Osteocyte (in vitro differentiated cells): ENCODE measurements at regions not wholly inside any gene's neighbourhood (a gene's known extent, or its start where the extent isn't known, plus 50 kb on each side); places are given as distances from the start of the nearest gene placed in this dataset.

Experiments
- DNase-seq: peaks from one replicate; pipeline ENCODE4 v3.0.0; 2021; ENCODE audit warnings: mixed read lengths; ENCODE audit not compliant: unreplicated experiment; ENCODE audit errors: extremely low spot score
- H3K27ac Mint-ChIP-seq: one replicate; pipeline ENCODE4 v1.8.0; 2021; ENCODE audit warnings: mild to moderate bottlenecking, mixed read lengths; ENCODE audit not compliant: unreplicated experiment
- H3K27me3 Mint-ChIP-seq: one replicate; pipeline ENCODE4 v1.8.0; 2021; ENCODE audit warnings: mixed read lengths; ENCODE audit not compliant: unreplicated experiment
- H3K36me3 Mint-ChIP-seq: one replicate; pipeline ENCODE4 v1.8.0; 2021; ENCODE audit warnings: mixed read lengths; ENCODE audit not compliant: unreplicated experiment
- H3K4me1 Mint-ChIP-seq: one replicate; pipeline ENCODE4 v1.8.0; 2021; ENCODE audit warnings: mixed read lengths; ENCODE audit not compliant: unreplicated experiment
- H3K4me3 Mint-ChIP-seq: one replicate; pipeline ENCODE4 v1.8.0; 2021; ENCODE audit warnings: mild to moderate bottlenecking, moderate library complexity, mixed read lengths; ENCODE audit not compliant: unreplicated experiment
- H3K9me3 Mint-ChIP-seq: one replicate; pipeline ENCODE4 v1.8.0; 2021; ENCODE audit warnings: mixed read lengths; ENCODE audit not compliant: unreplicated experiment
- TF ChIP-seq, protein P1 (sequence below): fragments of 200-600 bp; sonication (generic); IDR thresholded peaks from 2 replicates; pipeline ENCODE4 v1.5.0; 2021; ENCODE audit warnings: antibody characterized with exemption, mild to moderate bottlenecking, moderate library complexity

- TF ChIP-seq, protein P1, sequence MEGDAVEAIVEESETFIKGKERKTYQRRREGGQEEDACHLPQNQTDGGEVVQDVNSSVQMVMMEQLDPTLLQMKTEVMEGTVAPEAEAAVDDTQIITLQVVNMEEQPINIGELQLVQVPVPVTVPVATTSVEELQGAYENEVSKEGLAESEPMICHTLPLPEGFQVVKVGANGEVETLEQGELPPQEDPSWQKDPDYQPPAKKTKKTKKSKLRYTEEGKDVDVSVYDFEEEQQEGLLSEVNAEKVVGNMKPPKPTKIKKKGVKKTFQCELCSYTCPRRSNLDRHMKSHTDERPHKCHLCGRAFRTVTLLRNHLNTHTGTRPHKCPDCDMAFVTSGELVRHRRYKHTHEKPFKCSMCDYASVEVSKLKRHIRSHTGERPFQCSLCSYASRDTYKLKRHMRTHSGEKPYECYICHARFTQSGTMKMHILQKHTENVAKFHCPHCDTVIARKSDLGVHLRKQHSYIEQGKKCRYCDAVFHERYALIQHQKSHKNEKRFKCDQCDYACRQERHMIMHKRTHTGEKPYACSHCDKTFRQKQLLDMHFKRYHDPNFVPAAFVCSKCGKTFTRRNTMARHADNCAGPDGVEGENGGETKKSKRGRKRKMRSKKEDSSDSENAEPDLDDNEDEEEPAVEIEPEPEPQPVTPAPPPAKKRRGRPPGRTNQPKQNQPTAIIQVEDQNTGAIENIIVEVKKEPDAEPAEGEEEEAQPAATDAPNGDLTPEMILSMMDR, result no peak
- no peaks in the 10 kb centered on the region for H3K36me3 Mint-ChIP-seq
- H3K27me3 Mint-ChIP-seq, result no peaks in the 10 kb centered on the region
- H3K4me3 Mint-ChIP-seq, result no peak overlapping the region
- no peak for DNase-seq
- H3K4me1 Mint-ChIP-seq, result peaks cover 7% of the 10 kb centered on the region
- H3K27ac Mint-ChIP-seq, result no peak overlapping the region
- no peaks in the 10 kb centered on the region for H3K9me3 Mint-ChIP-seq
Measured at GRCh38 chr3:117084277-117084676, 374.7 kb downstream of the TUSC7 start.

DNA sequence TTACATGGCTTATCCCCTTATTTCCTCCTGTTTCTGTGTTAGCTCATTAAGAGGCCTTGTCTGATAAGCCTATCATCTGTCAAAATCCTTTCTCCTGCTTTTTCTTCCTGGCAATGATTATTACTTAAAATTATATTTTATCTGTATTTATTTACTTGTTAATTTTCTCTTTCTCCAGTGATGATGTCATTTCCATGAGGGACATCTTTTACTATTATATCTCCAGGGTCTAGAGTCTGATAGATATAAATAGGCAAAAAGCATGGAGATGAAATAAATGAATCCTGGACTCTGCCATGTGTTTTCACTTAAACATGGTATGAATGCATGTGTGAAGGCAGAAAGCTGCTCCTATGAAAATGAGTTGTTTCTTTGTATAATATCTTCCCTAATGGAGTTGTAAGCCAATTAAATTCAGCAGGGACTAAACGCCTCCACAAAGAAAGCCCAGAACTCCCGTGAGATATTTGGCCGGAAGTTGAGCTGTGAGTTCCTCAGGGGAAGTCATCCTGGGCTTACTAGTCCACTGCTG lies 375.2 kb downstream of the TUSC7 start:
- TF ChIP-seq, protein P1, result no peak

GRCh38 chr3:117091676-117092075 lies 382.1 kb downstream of the TUSC7 start:
- Mint-ChIP-seq H3K27me3 (no peaks in the 10 kb centered on the region), H3K9me3 (peaks cover 3% of the 10 kb centered on the region), H3K4me3 (no peak overlapping the region), H3K4me1 (no peaks in the 10 kb centered on the region), H3K27ac (no peak overlapping the region), H3K36me3 (no peaks in the 10 kb centered on the region)
- DNase-seq, result no peak
- TF ChIP-seq, protein P1, result no peak

More for the DNA sequence above, 375.2 kb downstream of the TUSC7 start:
- Mint-ChIP-seq H3K36me3 (no peaks in the 10 kb centered on the region), H3K4me1 (peaks cover 7% of the 10 kb centered on the region), H3K4me3 (no peak overlapping the region), H3K9me3 (peaks cover 3% of the 10 kb centered on the region), H3K27me3 (no peaks in the 10 kb centered on the region), H3K27ac (no peak overlapping the region)
- no peak for DNase-seq

DNA sequence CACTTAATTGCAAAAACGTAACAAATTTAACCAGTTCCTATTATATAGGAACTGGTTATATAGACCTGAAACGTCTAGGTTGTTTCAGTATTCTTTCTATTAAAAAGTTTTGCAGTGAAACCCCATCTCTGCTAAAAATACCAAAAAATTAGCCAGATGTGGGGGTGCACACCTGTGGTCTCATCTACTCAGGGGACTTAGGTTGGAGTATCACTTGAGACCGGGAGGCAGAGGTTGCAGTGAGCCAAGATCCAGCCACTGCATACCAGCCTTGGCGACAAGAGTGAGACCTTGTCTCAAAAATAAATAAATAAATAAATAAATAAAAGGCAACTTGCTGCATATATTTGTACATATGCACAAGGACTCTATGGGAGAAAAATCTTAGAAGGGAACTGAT lies 387.0 kb downstream of the TUSC7 start:
- H3K27ac Mint-ChIP-seq, result no peak overlapping the region
- no peak overlapping the region for H3K4me3 Mint-ChIP-seq
- TF ChIP-seq, protein P1, result no peak
- no peak for DNase-seq
- H3K27me3 Mint-ChIP-seq, result no peaks in the 10 kb centered on the region
- no peaks in the 10 kb centered on the region for H3K36me3 Mint-ChIP-seq
- peaks cover 4% of the 10 kb centered on the region for H3K4me1 Mint-ChIP-seq
- no peaks in the 10 kb centered on the region for H3K9me3 Mint-ChIP-seq

GRCh38 chr3:117097351-117097750 lies 387.8 kb downstream of the TUSC7 start:
- DNase-seq, result no peak
- TF ChIP-seq, protein P1, result no peak
- peaks cover 4% of the 10 kb centered on the region for H3K4me1 Mint-ChIP-seq
- H3K36me3 Mint-ChIP-seq, result no peaks in the 10 kb centered on the region
- H3K4me3 Mint-ChIP-seq, result no peak overlapping the region
- H3K9me3 Mint-ChIP-seq, result no peaks in the 10 kb centered on the region
- no peak overlapping the region for H3K27ac Mint-ChIP-seq
- H3K27me3 Mint-ChIP-seq, result no peaks in the 10 kb centered on the region
